HG03520 (cell line): ENCODE measurements at regions not wholly inside any gene's neighbourhood (a gene's known extent, or its start where the extent isn't known, plus 50 kb on each side); places are given as distances from the start of the nearest gene placed in this dataset.

ENCODE experiments used
- ATAC-seq: cut with Tn5 transposase; IDR thresholded peaks from one replicate; pipeline ENCODE4 v1.9.1; 2021; ENCODE audit warnings: mild to moderate bottlenecking, moderate library complexity; ENCODE audit not compliant: unreplicated experiment

- ATAC-seq, result no peak
Measured at GRCh38 chr7:89401099-89401498, 605.6 kb upstream of the TEX47 start.

- ATAC-seq, result no peak
Measured at GRCh38 chr7:89401690-89402089, 606.2 kb upstream of the TEX47 start.

GRCh38 chr7:89451911-89452310, 656.4 kb upstream of the TEX47 start:
- ATAC-seq, result no peak

GRCh38 chr7:89456556-89456955, 661.0 kb upstream of the TEX47 start:
- ATAC-seq, result no peak

- no peak for ATAC-seq
Measured at GRCh38 chr7:89458114-89458513, 662.6 kb upstream of the TEX47 start.

- no peak for ATAC-seq
Measured at GRCh38 chr7:89474456-89474855, 678.9 kb upstream of the TEX47 start.

- no peak for ATAC-seq
Measured at GRCh38 chr7:89477991-89478390, 676.3 kb upstream of the STEAP1 start.

GRCh38 chr7:89495704-89496103, 658.6 kb upstream of the STEAP1 start:
- no peak for ATAC-seq

- ATAC-seq, result no peak
Measured at GRCh38 chr7:89500084-89500483, 654.2 kb upstream of the STEAP1 start.

- ATAC-seq, result no peak
Measured at GRCh38 chr7:89503281-89503680, 651.0 kb upstream of the STEAP1 start.

- ATAC-seq, result no peak
Measured at GRCh38 chr7:89507034-89507433, 647.2 kb upstream of the STEAP1 start.

GRCh38 chr7:89511900-89512299, 642.4 kb upstream of the STEAP1 start:
- ATAC-seq, result no peak

GRCh38 chr7:89514970-89515369, 639.3 kb upstream of the STEAP1 start:
- no peak for ATAC-seq

- no peak for ATAC-seq
Measured at GRCh38 chr7:89517815-89518214, 636.5 kb upstream of the STEAP1 start.

GRCh38 chr7:89549768-89550167, 604.5 kb upstream of the STEAP1 start:
- ATAC-seq, result no peak

- ATAC-seq, result no peak
Measured at GRCh38 chr7:89554209-89554608, 600.1 kb upstream of the STEAP1 start.

- no peak for ATAC-seq
Measured at GRCh38 chr7:89559596-89559995, 594.7 kb upstream of the STEAP1 start.

- no peak for ATAC-seq
Measured at GRCh38 chr7:89563597-89563996, 590.7 kb upstream of the STEAP1 start.

GRCh38 chr7:89584896-89585295, 569.4 kb upstream of the STEAP1 start:
- ATAC-seq, result no peak

GRCh38 chr7:89593125-89593524, 561.1 kb upstream of the STEAP1 start:
- no peak for ATAC-seq

- ATAC-seq, result no peak
Measured at GRCh38 chr7:89602984-89603383, 551.3 kb upstream of the STEAP1 start.

GRCh38 chr7:89605362-89605761, 548.9 kb upstream of the STEAP1 start:
- ATAC-seq, result no peak

- no peak for ATAC-seq
Measured at GRCh38 chr7:89606511-89606910, 547.8 kb upstream of the STEAP1 start.

GRCh38 chr7:89607792-89608191, 546.5 kb upstream of the STEAP1 start:
- no peak for ATAC-seq
